ENCODE measurements at regions not wholly inside any gene's neighbourhood (a gene's known extent, or its start where the extent isn't known, plus 50 kb on each side); places are given as distances from the start of the nearest gene placed in this dataset.
"Not testable (repeated sequence)": the region's sequence is repeated elsewhere in the genome, so short reads cannot be mapped to it uniquely, and the experiment has no call there.

DNA sequence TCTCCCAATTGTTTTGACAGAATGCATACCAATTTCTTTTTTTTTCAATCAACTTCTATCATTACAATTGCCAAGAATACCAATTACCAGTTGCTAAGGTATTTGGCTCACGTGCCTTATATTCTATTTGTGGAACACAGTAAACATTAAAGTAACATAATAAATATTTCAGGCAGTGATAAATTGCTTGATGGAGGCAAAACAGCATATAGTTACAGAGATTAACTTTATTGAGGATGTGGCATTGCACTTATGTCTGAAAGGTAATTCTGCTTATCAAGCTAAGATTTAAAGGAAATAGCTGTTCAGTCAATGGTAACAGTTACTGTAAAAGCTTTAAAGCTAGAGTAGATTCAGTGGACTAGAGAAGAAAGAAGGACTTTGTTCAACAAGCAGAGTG is 1107.8 kb downstream of the FSCB start:
- Histone ChIP-seq H4K20me1 (replicated peaks; ENCODE audit: control insufficient read depth, extremely low read depth, insufficient read depth, low read length) (no peaks in the 10 kb centered on the region), H3K9ac (replicated peaks; ENCODE audit: extremely low read depth, insufficient read depth, low read length) (no peak overlapping the region), H2AFZ (ENCODE audit: low read depth, low read length) (no peak overlapping the region), H3K79me2 (ENCODE audit: control insufficient read depth, insufficient read depth, low read length) (no peaks in the 10 kb centered on the region), H3K36me3 (ENCODE audit: control insufficient read depth in 2 of 2, extremely low read depth in 1 of 2, insufficient read depth in 2 of 2, low read length in 2 of 2) (no peaks in the 10 kb centered on the region), H3K27ac (ENCODE audit: insufficient read depth, low read depth, low read length) (no peak overlapping the region), H3K4me2 (ENCODE audit: insufficient read depth, low read length) (no peak overlapping the region), H3K9me1 (replicated peaks; ENCODE audit: control insufficient read depth, extremely low read depth, insufficient read depth, low read length) (no peaks in the 10 kb centered on the region), H3K27me3 (ENCODE audit: control insufficient read depth in 2 of 2, insufficient read depth in 2 of 2, low read length in 2 of 2) (no peaks in the 10 kb centered on the region), H3K4me3 (replicated peaks in 1 of 3; ENCODE audit: insufficient read depth in 1 of 3, low read depth in 1 of 3, low read length in 3 of 3) (no peak overlapping the region), H3K4me1 (ENCODE audit: control insufficient read depth, extremely low read depth, insufficient read depth, low read length) (no peaks in the 10 kb centered on the region), H3K9me3 (replicated peaks; ENCODE audit: control insufficient read depth, insufficient read depth, low read length) (no peaks in the 10 kb centered on the region)
- intact Hi-C loops (cut with micrococcal nuclease) (no loop called here), dilution Hi-C loops (cut with MboI; ENCODE audit: extremely low pct_ligation_motif_present, low sequenced_read_pairs) (no loop called here)
- BruUV-seq (replicated peaks): no TSS peak
- POLR2A ChIA-PET: no interaction called here
- CTCF ChIA-PET: no interaction called here
- FAIRE-seq (no peak), DNase-seq (ENCODE audit: low read depth, low spot score) (no peak)
- TF ChIP-seq JUN (IDR thresholded peaks at IDR 0.05; ENCODE audit: borderline replicate concordance, insufficient read depth, insufficient read length, low read depth): no peak
- TF ChIP-seq GATA2 (IDR thresholded peaks at IDR 0.05; ENCODE audit: insufficient read depth, insufficient read length, low read depth, low read length): no peak
- no peak for TF ChIP-seq POLR2AphosphoS5 (IDR thresholded peaks at IDR 0.05; ENCODE audit: insufficient read depth, low read depth, low read length)
- TF ChIP-seq, protein P1, sequence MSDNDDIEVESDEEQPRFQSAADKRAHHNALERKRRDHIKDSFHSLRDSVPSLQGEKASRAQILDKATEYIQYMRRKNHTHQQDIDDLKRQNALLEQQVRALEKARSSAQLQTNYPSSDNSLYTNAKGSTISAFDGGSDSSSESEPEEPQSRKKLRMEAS (IDR thresholded peaks at IDR 0.05; ENCODE audit: insufficient read depth, insufficient read length): no peak
- TF ChIP-seq POLR2A (IDR thresholded peaks at IDR 0.05; ENCODE audit: low read depth, low read length): no peak
- no peak for TF ChIP-seq MYC (IDR thresholded peaks at IDR 0.05; ENCODE audit: low read depth, low read length)
- TF ChIP-seq FOS (IDR thresholded peaks at IDR 0.05; ENCODE audit: borderline replicate concordance, insufficient read depth, low read length): no peak
- TF ChIP-seq, protein P2, sequence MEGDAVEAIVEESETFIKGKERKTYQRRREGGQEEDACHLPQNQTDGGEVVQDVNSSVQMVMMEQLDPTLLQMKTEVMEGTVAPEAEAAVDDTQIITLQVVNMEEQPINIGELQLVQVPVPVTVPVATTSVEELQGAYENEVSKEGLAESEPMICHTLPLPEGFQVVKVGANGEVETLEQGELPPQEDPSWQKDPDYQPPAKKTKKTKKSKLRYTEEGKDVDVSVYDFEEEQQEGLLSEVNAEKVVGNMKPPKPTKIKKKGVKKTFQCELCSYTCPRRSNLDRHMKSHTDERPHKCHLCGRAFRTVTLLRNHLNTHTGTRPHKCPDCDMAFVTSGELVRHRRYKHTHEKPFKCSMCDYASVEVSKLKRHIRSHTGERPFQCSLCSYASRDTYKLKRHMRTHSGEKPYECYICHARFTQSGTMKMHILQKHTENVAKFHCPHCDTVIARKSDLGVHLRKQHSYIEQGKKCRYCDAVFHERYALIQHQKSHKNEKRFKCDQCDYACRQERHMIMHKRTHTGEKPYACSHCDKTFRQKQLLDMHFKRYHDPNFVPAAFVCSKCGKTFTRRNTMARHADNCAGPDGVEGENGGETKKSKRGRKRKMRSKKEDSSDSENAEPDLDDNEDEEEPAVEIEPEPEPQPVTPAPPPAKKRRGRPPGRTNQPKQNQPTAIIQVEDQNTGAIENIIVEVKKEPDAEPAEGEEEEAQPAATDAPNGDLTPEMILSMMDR (IDR thresholded peaks at IDR 0.05; ENCODE audit: extremely low read depth in 1 of 2, insufficient read depth in 1 of 2, low read depth in 1 of 2, low read length in 2 of 2): no peak

DNA sequence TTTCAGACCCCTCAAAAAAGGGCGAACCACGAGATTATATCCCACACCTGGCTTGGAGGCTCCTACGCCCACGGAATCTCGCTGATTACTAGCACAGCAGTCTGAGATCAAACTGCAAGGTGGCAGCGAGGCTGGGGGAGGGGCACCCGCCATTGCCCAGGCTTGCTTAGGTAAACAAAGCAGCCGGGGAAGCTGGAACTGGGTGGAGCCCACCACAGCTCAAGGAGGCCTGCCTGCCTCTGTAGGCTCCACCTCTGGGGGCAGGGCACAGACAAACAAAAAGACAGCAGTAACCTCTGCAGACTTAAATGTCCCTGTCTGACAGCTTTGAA is 1136.6 kb downstream of the FSCB start:
- H2AFZ ChIP-seq (ENCODE audit: low read depth, low read length); H3K4me1 ChIP-seq (ENCODE audit: control insufficient read depth, extremely low read depth, insufficient read depth, low read length); dilution Hi-C loops (cut with MboI; ENCODE audit: extremely low pct_ligation_motif_present, low sequenced_read_pairs); H3K27me3 ChIP-seq (ENCODE audit: control insufficient read depth in 2 of 2, insufficient read depth in 2 of 2, low read length in 2 of 2); H3K9me1 ChIP-seq (replicated peaks; ENCODE audit: control insufficient read depth, extremely low read depth, insufficient read depth, low read length); H3K9ac ChIP-seq (replicated peaks; ENCODE audit: extremely low read depth, insufficient read depth, low read length); BruUV-seq (replicated peaks); CTCF ChIA-PET; intact Hi-C loops (cut with micrococcal nuclease); H3K79me2 ChIP-seq (ENCODE audit: control insufficient read depth, insufficient read depth, low read length); H3K27ac ChIP-seq (ENCODE audit: insufficient read depth, low read depth, low read length); POLR2A ChIA-PET; H3K4me2 ChIP-seq (ENCODE audit: insufficient read depth, low read length); DNase-seq (ENCODE audit: low read depth, low spot score); H3K4me3 ChIP-seq (replicated peaks in 1 of 3; ENCODE audit: insufficient read depth in 1 of 3, low read depth in 1 of 3, low read length in 3 of 3); H3K36me3 ChIP-seq (ENCODE audit: control insufficient read depth in 2 of 2, extremely low read depth in 1 of 2, insufficient read depth in 2 of 2, low read length in 2 of 2); FAIRE-seq; H3K9me3 ChIP-seq (replicated peaks; ENCODE audit: control insufficient read depth, insufficient read depth, low read length); H4K20me1 ChIP-seq (replicated peaks; ENCODE audit: control insufficient read depth, extremely low read depth, insufficient read depth, low read length): not testable (repeated sequence)

All from endothelial cell of umbilical vein (primary cell).